ELF-1 (cell line): ENCODE measurements at regions not wholly inside any gene's neighbourhood (a gene's known extent, or its start where the extent isn't known, plus 50 kb on each side); places are given as distances from the start of the nearest gene placed in this dataset.

Experiments used
- DNase-seq: peaks from one replicate; pipeline ENCODE4 v3.0.0-alpha.2; 2016; ENCODE audit warnings: low read depth, low spot score

DNA sequence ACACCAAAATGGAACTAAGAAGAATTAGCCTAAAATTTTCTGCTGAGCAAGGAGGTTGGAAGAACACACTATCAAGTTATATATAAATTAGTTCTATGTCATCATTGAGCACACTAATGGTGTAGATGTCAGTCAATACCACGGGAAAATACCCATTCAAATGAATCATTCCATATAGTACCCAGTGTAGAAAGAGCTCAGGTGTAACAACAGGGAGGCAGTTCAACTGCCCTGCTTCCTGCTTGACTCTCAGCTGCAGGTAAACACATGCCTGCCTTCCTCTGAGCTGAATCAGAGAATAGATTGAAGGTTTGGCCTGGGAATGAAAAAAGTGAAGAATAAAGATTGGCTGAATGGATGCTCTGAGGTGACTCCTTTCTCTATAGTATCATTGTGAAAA is 1088.0 kb downstream of the AGBL1 start:
- no peak for DNase-seq

DNA sequence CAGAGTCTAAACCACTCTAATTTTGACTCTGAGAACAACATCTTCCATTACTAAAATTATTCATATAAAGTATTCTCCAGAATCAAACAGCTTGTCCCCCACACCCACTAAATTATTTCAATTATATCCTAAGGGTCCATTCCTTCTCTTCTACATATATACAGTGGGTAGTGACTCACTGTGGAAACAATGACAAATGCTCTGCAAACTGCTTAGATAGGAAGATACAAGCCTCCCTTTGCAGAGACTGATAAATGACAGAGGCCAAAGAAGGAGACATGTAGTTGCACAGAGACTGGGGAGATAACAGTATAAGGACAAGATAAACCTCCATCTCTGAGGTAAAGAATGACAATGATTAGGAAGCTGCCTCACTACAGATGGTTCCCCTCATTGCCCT is 1087.4 kb downstream of the AGBL1 start:
- DNase-seq = no peak

DNA sequence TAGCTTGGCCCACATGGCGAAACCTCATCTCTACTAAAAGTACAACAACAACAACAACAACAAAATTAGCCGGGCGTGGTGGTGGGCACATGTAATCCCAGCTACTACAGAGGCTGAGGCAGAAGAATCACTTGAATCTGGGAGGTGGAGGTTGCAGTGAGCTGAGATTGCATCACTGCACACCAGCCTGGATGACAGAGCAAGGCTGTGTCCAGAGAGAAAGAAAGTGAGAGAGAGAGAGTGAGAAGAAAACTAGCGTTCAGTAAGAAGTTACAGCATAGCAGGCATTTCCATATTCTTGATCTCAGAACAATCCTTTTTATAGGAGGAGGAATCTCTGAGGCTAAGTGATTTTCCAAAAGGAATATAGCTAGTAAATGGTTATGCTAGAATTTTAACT is 1076.1 kb downstream of the AGBL1 start:
- no peak for DNase-seq

DNA sequence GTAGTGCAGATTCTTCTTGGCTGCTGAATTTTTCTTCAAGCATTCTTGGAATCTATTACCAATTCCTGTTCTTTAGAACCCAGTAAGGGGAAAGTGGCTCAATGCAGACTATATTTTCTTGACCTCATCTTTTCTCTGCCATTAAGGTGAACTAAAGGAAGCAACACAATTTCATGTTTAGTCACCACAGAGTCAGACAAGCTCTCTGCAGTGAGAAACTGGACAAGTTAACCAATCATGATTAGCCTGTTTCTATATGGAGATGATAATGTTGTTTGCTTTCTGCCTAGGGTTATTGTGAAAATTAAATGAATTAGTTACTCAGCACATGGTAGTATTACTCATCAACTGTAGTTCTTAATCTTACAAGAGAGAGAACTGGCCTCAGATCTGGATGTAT is 1075.1 kb downstream of the AGBL1 start:
- DNase-seq = no peak

DNA sequence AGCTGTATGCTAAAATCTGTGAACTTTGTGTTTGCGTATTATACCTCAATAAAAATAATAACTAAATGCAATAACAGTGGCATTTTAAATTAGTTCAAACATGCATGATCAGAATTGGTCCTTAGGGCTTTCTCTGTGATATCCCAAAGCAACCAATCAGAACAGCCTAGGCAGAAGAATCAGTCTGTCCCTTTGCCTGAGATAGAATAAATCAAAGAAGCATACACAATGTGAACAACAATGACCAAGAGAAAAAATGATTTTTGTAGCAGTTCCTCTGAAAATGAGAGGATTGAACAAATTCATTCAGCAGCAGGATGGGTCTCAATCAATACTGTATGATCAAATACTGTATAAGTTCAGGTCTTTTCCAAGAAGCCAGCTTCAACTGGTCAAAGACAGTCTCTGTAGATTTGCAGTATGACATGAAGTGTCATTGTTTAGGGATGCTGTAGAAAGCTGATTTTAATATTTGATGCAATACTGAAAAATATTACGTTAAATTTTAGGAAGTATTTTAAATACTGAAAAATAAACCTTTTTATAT is 1071.6 kb downstream of the AGBL1 start:
- no peak for DNase-seq

DNA sequence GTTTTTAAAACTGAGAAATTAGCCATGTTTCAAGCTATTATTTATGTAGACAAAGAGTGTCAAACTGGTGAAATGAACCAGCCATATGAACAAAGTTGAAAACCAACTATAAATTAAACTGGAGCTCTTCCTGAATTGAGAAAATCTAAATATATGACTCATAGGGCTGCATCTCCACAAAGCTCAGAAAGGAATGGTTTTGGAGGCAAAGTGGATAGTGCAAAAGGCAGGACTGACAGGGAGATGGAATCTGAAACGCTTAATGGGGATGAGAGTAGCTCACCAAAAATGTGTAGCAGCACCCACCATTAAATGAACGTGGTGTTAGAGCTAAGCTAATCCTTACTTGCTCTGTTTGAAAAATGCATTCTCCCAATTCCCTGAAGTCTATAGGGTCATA is 1066.0 kb downstream of the AGBL1 start:
- DNase-seq = no peak

DNA sequence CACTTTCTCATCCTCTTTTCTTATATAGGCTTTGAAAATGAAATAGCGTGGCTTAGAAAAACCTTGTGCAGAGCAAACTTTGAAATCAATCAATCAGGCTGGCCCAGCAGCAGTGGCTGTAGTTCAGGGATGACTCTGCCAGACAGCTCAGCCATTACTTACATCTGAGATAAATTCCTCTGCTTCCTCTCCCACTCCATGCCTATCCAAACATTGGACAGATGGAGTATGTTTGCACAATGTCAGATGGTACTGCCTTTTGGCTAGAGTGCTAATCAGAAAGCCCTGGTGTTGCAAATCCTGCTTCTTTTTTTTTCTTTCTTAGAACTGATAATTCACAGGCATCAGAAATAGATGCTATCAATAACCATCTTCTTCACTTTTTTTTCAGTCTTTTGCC is 1065.1 kb downstream of the AGBL1 start:
- DNase-seq = no peak

DNA sequence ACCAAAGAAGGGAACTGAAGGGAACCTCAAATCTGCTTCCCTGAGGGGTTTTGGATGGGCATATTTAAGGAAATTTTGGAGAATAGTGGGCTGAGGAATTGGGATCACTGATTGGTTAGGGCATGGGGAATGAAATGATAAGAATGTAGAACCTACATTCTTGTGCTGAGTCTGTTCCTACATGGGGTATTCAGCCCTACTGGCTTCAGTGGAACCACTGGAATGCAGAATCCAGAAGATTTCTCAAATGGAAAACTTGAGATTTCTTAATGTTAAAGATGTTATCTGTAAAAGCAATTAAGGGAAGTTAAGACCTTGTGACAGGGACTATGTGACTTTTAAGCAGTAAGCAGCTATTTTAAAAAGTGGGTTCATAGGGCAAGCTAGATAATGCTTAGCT is 1062.4 kb downstream of the AGBL1 start:
- DNase-seq = no peak

DNA sequence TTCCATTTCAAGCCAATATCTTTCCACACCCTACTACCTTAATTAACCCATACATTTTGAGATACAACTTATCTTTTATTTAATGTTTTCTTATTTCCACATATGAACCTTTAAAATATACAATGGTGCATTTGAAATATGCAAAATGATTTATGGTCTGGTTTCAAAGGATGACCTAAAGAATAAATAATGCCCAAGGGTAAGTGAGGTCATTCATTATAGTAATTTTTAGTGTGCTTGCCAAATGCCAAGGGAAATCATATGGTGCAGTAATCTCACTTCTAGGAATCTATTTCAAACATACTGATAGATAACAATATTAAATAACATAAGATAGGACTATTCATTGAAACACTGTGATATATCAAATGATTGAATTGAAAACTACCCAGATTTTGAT is 1055.4 kb downstream of the AGBL1 start:
- no peak for DNase-seq

DNA sequence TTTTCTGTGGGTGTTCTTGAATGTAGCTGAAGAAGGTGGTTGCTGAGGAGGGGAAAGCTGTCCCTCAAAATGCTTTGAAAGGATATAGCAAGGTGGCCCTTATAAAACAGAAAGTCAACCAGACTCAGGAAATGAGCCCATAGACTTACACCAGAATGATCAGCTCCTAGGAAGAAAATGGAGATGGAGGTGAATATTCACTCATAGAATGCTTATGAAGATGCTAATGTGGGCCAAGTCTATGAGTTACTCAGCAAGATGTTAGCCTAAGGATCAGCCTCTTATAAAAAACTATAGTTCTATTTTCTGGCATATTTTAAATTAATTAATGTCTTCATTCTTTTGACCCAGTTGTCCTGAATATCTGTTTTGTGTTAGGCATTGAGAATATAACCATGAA is 1054.0 kb downstream of the AGBL1 start:
- DNase-seq = no peak

DNA sequence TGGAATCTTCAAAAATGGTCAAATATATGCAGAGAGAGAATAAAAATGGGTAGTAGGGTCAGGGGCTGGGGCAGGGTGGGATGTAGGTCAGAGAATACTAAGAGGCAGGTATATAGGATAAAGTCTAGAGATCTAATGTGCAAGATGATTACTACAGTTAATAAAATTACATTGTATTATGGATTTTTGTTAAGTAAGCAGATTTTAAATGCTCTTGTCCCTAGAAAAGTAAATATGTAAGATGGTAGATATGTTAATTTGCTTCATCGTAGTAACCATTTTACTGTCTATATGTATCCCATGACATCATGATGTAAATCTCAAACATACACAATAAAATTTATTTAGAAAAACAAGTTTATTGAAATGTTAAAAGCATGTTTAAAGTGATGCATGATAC is 1051.4 kb downstream of the AGBL1 start:
- DNase-seq = no peak

DNA sequence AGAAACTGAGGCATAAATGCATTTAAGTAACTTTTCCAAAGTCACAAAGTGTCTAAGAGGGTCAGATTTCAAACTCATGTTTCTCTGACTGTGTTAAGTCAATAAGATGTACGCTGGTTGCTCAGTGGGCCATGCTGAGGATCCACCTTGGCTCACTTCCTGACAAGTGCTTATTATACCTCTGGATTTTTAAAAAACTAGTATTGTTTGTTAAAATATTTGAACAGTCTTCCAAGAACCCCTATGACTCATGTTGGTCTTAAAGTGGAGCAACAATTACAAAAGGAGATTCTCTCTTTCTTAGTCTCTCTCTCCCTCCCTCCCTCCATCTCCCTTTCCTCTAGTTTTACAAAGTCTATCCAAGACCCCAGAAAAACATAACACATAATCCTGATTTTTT is 1050.2 kb downstream of the AGBL1 start:
- no peak for DNase-seq

DNA sequence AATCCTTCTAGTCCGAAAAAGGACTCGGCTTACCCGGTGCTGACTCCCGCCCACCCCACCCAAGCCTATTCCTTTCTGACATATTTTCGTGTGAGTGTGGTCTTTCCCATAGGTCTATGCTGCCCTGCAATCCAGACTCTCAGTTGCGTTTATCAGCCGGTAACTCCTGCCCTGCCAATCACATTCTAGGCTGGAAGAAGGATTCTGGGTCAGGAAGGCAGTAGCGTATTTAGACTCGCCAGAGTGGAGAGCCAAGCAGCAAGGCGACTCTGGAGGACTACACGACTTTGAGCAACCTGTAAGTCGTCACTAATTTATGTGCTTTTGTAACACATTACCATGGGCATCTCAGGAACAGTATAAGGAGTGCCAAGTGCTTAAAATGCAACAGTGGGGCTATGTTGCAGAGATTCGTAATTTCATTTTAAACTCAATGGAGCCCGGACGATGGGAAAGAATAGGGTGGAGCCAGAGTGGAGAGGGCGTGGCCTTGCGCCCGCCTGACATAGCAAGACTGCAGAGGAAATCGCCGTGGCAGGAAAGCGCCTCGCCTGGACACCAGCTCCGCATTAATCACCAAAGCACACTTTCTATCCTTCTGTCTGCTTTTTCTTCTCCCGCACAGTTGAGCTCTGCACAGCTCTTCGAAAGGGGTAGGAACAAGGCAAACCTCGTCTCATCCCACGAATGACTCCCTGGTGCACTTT is 1044.2 kb downstream of the AGBL1 start:
- DNase-seq = no peak

DNA sequence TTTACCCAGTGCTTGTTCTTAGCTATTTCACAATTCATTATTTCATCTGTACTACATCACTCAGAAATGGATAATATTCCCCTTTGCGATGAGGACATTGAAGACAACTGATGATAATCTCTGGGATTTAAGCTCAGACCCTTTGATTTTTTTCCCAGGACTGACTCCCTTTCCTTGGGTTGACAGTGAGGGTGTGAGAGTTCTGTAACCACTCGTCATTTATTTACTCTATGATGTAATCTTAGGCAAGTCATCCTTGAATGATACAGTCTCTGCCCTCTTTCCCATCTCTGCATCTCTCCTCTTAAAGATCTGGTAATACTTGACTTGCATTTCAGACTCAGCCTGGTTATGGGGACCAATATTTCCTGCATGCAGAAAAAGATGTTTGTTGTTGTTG is 1041.7 kb downstream of the AGBL1 start:
- DNase-seq = no peak

DNA sequence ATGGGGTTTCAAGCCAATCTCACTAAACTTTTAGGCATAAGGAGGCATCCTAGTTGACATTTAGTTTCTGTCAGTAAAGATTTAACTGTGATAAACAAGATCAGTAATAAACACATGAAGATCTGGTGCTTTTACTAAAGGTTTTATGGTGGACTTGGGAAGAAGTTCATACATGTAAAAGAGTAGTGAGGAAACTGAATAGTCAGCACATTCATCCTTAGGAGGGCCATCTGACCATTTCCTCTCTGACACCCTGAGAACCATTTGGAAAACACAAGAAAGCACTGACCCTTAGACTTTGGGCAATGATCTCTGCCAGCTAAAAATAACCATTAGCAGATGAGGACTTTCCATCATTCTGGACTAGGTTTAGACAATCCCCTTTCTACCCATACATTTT is 1040.9 kb downstream of the AGBL1 start:
- no peak for DNase-seq

DNA sequence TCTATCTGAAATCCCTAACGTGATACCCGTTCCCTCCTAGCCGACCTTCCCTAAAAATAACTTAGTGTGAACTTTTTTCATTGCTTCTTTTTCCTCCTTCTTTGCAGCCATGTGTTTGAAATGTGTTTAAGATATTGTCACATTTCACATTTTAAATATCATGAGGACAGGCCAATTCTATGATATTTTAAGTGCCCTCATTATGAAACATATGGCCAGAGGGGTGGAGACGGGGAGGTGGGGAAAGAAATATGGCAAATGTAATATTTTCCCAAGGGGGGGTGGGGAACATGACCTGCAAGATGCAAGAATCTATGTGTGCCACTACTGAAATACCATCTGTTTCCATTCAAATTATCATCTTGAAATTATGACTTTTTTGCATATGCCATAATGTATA is 1039.2 kb downstream of the AGBL1 start:
- no peak for DNase-seq

DNA sequence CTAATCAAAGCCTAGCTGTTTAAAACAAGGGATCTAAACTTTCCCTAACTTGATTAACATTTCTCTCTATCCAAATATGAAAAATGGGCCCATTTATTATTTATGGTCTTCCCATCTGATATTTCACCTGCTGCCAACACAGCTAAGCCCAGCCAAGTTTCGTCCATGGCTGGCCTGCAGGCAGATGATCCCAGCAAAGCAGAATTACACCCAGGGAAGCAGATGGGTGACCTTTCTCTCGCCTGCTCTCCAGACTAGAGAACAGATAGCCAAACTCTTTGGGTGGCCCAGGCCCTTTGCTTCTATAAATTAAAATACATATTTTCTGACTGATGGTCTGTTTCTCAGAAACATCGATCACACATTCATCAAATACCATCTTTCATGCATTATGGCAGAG is 1038.8 kb downstream of the AGBL1 start:
- peak; percentile 25 for DNase-seq

DNA sequence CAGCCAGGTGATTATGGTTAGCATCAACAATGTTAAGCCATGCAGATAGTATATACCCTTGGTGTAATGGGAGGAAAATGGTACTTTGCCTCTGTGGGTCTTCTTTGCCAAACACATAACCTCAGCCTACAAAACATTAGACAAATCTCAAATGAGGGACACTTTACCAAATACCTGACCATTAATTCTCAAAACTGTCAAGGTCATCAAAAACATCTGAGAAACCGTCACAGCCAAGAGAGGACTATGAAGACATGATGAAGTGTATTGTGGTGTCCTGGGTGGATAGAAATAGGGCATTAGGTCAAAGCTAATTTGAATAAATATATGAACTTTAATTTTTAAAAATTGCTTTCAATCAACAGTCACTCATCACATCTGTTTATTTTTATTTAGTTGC is 1036.1 kb downstream of the AGBL1 start:
- no peak for DNase-seq

DNA sequence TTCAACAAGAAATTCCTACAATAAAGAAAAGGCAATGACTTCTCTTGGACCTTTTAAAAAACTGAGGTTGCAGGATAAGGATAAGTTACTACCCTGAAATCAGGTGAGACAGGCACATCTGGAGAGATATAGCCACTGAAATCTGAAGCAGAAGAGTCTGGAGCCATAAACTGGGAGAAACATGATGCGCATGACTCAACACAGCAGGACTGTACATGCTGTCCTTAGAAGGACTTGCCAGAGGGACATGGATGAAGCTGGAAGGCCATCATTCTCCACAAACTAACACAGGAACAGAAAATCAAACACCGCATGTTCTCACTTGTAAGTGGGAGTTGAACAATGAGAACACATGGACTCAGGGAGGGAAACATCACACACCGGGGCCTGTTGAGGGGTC is 1020.2 kb downstream of the AGBL1 start:
- DNase-seq = no peak

DNA sequence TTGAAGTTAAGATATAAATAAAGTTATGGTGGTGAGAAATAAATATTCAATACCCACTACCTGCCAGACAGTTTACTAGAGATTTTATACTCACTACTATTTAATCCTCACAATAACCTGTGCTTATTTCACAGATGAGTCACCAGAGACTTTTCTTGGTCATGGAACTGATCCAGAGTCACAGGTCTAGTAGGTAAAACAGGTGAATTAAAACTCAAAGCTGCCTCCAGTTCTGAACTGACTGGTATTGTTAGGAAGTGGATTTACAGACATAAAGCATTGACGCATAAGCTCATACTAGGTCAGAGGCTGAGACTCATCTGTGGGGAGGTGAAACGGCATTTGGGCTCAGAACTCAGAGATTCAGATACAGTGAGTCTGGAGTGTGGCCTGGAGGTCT is 1009.9 kb downstream of the AGBL1 start:
- DNase-seq = no peak

DNA sequence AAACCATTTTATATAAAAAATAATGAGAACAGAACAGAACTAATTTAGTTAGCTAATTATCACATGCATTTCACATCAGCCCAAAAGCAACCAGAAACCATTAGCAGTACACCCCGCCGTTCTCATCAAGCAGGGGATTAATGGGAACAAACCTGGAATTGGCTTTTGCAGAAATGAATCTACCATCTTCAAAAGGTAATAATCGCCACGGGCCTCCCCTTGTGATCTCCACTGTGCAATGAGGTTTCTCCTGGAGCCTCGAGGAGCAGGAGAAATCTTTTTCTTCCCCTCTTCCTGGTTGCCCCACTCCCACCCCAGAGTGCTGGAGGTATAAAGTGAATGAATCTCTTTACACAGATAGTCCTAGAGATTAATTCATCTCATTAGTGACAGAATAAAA is 1003.5 kb downstream of the AGBL1 start:
- DNase-seq = no peak

DNA sequence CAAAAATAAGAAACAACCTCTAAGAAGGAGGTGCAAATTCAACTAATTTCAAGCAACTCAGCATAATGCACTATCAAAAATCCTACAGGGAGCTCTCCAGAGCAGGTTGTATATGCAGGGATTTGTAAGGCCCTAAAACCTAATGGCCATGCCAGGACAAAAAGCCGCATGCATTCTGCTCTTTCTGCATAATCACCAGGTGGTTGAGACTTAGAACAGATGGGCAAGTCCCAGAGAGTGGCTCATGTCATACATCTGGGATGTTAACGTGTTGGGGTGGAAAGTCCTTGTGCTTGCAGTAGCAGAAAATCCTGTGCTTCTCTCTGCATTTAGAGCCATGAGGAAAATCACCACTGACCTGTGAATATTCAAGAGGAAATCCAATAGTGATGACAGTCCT is 1002.9 kb downstream of the AGBL1 start:
- no peak for DNase-seq

DNA sequence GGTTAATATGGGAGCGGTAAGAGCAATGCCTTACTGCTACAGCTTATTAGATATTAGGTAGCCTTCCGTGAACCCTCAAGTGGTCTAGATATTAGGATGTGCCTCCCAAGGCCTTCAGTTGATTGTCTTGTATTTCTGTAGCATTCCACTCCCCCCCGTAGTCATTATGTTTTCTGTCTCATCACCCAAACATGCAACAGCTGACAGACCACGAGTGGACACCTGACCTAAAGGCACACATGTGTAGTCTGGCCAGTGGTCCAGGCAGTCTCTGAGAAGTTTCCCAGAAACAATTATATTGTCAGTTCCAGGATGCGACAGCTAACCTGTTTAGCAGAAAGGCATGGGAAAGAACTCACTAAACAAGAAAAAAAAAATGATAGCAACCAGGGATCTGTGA is 1000.9 kb downstream of the AGBL1 start:
- no peak for DNase-seq
